IPS-NIHi11 (cell line): ENCODE measurements at regions not wholly inside any gene's neighbourhood (a gene's known extent, or its start where the extent isn't known, plus 50 kb on each side); places are given as distances from the start of the nearest gene placed in this dataset.

Experiments
- DNase-seq: peaks from one replicate; pipeline ENCODE4 v3.0.0; 2012; ENCODE audit warnings: mixed read lengths, low spot score

DNA sequence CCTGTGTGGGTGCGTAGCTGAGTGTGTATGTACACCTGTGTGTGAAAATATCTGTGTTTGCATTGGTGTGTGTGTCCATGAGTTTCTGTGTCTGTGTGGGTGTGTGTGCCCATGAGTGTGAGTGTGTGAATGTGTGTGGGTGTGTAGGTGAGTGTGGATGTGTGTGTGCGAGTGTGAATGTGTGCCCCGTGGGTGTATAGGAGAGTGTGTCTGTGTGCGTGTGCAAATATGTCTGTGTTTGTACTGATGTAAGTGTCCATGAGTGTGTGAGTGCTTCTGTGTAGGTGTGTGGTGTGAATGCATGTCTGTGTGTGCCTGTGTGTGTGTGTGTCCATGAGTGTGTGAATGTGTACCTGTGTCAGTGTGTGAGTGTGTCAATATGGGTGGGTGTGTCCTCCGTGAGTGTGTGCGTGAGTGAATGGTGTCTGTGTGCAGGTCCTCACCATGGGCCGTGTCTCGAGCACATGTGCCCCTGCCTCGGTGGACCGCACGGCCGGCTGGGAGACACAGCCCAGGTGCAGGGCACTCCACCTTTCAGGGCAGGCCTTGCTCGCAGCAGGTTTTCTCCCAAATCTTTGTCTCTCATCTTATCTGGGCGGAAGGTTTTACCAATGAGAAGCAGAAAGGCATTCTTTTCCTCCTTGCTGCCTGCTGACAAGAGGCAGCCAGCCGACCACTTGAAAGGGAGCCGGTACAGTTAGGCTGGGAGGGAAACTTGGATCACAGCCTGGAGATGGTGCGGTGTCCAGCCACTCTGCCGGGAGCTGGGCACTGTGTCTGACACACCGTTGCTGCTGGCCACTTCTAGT, 107.1 kb upstream of the FAM20C start:
- DNase-seq = no peak

DNA sequence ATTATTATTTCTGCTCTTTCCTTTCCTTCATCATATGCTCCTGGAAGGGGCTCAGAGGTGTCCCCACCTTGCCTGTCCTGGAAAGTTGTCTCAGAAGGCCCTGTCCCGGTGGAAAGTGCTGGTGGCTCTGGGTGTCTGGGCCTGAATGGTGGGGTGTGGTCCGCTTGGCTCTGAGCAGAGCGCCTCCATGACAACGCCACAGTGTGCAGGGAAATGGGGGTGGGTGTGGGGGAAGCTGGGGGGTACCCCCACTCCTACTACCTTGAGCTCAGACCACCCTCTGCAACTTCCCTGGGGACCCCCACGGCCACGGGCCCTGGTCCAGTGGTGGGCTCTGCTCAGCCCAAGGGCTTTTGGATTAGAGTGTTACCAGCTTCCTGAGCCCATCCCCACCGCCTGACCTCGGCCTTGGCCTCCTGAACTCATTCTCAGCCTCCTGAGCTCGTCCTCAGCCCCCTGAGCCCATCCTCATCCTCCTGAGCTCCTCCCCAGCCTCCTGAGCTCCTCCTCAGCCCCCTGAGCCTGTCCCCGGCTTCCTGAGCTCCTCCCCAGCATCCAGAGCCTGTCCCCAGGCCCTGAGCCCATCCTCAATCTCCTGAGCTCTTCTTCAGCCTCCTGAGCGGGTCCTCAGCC, 106.4 kb upstream of the FAM20C start:
- DNase-seq = no peak

DNA sequence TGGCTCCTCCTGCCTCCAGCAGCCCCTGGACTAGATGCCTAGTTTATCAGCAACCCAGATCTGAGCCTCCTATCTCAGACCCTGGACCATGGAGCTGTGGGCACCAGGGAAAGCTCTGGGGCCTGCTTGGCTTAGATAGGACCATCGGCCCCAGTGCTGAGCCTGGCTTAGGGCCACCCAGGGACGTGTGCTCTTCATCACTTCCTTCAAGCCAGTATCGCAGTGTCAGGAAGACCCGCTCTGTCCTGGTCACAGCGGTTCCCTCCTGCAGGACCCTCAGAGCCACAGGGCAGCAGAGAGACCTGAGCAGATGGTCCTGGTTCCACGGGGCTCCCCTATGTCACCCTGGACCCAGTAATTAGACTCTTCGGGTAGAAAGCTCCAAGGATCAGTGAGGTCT, 105.7 kb upstream of the FAM20C start:
- DNase-seq = no peak

DNA sequence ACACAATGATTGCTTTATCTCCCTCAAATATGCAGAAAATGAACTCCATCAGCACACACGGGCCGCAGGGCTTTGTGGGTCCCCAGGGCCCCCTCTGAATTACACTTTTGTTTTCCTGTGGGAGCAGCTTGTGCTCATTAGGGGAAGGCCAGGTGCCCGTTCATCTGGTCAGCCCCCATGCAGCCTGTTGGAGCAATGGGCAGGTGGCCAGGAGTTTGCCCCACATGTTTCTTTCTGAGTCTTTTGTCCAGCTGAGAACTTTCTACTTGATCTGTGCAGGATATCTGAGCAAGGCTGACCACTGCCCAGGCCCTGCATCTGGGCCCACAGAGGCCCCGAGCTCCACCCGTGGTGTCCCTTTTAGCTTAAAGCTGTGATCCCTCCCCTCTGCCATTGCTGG, 105.3 kb upstream of the FAM20C start:
- DNase-seq = no peak

DNA sequence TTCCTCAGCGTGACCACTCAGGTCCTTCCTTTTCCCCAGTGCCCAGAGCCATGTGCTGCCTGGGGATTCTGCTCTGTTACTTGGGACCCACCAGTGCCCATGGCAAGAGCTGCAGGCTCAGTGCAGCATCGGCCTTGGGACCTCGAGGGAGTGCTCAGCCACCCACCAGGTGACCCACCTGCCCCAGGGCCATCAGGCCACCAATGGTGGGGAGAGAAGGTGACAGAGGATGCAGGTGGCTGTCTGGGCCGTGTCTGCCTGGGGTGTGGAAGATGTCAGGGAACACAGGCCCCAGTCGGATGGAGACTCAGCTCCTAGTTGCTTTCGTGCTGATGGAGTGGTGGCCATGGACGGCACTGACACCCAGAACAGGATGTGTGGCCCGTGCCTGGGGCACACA, 104.7 kb upstream of the FAM20C start:
- no peak for DNase-seq

DNA sequence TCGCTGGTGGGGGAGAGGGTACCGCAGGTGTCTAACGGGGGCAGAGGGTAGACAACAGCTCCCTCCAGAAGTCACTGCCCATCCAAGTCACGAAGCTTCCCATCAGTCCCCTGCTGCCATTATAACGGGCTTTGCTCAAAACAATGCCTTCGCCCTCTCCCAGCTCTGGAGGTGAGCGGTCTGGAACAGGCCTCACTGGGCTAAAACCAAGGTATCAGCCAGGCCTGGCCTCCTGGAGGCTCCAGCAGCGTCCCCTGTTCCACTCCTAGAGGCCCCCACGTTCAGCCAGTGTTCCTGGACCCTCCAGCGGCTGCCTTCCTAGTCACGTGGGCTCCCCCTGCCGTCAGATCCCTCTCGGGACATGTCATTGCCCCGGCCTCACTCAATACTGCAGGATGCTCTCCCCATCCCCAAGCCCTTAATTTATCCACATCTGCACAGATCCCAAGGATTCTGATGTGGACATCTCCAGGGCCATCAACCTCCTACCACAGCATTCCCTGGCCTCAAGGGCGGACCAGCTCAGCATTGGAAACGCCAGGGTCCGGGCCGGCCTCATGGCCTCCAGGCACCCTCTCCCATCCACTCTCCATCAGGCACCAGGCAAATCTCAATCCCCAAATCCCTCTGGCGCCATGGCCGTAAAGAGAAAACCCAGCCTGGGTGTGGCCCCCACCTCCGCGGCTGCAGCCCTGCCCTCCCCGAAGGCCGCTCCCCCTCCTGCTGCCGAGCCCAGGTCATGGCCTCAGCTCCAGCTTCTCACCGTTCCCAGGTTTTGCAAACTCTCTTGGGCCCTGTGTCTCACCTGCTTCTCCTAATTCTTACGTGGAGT, 104.1 kb upstream of the FAM20C start:
- DNase-seq = peak; percentile 70

DNA sequence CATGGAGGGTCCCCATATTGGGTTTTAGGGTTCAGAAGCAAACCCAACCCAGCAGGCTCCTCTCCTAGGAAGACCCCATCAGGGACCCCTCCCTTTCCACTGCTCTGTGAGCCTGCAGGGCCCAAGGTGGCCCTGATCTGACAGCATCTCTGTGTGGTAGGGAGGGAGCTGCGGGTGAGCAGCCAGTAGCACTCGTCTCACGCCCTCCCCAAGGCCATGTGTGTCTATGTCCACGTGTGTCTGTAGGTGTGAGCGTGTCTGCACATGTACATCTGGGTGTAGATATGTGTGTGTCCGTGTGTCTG, 103.5 kb upstream of the FAM20C start:
- DNase-seq = no peak

DNA sequence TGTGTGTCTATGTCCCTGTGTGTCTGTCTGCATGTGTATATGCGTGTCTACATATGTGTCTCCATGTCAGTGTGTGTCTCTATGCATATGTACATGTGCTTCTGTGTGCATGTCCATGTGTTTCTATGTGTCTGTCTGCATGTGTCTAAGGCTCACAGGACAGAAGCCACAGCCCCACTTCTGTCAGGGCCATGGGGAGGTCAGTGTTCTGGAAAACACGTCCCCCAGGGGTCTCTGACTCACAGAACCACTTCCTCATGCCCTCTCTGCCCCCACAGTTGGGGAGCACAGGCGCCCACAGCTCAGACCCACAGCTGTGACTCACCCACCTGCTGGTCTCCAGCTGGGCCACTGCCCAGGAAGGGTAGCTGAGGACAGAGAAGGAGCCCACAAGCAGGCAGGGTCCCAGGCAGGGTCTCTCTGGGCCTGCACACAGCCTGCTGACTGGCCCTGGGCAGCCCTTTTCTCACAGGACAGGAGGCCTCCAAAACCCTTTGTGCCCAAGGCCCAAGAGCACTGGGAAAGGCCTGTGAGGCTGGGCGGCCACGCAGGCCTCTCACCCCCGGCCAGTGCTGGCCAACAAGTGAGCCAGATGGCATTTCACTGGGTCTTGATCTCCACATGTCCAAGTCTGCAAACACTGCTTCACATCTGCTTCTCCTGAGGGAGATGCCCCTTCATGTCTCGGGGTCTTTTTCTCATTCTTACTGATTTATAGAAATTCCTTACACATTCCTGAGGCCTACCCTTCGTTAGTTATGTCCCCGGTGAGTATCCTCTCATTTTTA, 102.9 kb upstream of the FAM20C start:
- DNase-seq = no peak

DNA sequence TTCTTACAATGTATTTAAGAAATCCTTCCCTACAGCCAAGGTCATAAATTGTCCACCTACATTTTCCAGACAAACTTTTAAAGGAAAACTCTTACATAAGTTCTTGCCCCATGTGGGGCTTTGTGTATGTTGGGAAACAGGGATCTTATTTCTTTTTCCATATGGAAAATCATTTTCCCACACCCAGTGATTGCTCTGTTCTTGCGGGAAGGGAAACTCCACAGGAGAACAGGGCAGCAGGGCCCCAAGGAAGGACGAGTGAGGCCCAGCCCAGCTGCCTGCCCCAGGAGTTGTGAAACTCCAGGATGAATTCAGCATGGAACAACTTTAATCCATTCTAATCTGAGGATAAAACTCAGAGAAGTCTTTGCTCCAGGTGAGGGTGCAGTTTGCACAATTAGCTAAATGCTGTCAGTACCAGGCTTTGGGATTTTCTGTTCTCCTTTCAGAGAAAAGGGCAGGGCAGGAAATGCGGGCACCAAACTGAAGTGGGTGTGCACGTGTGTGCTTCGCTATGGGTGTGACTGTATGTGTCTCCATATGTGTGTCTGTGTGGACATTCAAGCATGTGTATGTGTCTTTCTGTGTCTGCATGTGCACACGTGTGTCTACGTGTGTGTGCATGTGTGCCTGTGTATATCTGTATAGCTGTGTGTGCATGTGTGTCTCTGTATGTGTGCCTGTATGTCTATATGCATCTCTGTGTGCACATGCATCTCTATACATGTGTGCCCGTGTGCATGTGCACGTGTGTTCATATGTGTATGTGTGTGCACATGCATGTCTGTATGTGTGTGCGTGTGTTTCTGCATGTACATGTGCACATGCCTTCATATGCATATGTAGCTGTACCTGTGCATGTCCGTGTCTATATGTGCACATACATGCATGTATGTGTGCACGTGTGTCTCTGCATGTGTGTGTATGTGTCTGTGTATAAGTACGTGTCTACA, 102.0 kb upstream of the FAM20C start:
- DNase-seq = no peak

DNA sequence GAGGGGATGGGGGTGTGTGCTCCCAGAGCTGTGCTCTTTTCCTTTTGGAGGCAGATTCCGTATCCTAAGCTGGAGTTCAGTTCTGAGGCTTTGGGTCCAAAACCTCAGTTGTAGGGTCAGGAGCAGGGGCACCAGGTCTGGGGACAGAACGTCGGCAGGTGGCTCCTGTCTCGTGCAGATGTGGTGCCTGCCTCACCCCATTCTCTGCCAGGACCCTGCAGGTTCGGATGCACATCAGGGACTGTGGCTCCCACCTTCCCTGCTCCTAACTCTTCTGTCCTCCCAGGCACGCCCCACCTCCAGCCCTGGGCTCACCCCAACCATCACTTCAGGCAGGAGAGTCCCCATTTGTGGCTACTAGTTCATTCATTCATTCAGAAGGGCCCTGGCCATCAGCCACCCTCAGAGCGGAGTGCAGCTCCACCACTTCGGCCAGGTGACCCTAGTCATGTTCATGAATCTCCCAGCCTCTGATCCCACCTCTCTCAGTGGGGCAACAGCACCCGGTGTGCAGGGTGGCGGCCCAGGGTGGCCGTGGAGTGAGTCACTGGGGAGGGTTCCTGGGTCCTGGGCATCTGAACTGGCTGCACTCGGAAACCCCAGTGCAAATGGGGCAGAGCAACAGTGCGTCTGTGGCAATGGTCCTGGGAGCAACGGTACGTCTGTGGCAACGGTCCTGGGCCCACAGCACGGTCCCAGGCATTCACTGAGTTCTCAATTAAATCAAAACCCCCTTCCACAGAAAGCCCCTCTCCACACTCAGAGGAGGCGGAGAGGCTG, 100.8 kb upstream of the FAM20C start:
- DNase-seq = no peak

DNA sequence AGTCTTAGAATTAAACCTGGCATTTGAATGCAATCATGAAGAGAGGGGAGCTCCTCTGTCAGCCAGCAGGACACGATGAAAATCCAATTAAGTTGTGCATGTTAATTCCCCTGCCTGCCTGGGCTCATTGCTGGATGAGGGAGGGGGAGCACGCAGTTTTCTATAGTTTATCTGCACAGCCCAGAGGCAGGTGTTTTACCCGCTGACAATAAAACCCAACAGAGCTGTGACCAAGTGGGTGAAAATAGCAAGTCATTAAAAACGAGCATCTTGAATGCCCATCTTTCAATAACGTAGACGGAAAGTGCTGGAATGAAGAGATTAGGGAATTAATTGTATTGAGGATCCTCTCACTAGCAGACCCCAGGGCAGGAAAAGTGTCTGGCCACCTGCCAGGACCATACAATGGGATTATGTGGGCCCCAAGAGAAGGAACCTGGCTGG, 100.1 kb upstream of the FAM20C start:
- DNase-seq = no peak

DNA sequence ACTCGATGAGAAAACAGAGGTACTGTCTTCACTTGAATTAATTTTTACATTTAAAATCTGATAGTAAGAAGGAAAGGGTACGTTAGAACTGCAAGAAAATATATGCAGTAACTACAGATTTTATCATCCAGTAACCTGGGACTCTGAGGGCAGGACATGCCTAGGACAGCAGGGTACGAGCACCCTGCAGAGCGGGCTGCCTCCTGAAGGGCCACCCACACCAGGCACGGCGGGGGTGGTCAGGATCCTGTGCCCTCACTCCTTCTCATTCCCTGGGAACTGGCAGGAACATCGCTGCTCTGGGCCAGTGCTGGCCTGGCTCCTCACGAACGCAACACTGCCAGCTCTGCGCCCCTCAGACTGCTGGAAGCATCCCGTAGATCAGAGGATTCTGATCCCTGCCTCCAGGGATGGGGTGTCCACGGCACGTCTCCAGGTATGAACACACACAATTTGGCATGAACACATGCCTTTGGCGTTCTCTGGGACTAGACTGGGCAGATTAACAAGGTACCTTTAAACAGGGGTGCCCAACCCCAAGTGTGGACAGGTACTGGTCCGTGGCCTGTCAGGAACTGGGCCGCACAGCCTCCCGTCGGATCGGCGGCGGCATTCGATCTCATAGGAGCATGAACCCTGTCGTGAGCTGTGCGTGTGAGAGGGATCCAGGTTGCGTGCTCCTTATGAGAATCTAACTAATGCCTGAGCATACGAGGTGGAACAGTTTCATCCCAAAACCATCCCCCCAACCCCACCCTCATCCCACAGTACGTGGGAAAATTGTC, 99.3 kb upstream of the FAM20C start:
- DNase-seq = no peak

DNA sequence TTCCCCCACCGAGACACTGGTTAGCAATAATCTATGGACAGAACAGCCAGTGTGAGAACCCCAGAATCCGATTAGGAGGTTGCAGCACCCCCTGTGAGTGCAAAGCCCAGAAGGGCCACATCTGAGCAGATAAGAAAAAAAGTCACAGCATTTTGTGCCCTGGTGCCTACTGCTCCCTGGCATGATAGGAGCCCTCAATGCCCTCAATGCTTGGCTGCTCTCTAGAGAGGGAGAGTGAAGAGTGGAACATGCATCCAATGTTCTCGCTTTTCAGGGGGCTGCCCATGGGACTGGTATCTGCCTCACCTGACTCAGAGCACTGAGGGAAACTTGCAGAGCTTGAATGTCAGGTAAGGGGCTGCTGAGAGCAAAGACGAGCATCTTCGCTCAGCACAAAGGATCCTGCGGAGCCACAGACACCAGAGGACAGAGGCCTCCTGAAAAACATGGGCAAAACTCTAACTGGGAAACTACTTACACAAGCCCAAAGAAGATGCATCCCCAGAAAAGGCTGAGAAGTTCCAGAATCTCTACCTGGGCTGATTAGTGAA, 98.0 kb upstream of the FAM20C start:
- DNase-seq = no peak

DNA sequence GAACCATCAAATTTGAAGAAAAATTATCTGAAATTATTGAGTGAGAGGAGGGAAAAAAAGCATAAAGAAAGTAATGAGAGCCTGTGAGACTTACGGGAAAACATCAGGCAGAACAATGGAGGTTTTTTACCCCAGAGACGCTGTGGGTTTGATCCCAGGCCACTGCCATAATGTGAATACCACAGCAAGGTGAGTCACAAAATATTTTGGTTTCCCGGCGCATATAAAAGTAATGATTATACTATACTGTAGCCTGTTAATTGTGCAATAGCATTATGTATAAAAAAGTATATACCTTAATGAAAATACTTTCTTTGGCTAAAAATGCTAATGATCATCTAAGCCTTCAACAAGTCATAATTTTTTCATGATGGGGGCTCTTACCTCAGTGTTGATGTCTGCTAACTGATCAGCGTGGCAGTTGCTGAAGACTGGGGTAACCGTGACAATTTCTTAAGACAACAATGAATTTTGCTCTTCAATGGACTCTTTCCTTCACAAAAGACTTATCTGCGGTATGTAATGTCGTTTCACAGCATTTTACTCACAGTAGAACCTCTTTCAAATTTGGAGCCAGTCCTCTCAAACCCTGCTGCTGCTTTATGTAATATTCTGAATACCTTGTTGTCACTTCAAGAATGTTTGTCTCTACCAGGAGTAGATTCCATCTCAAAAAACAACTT, 97.0 kb upstream of the FAM20C start:
- no peak for DNase-seq

DNA sequence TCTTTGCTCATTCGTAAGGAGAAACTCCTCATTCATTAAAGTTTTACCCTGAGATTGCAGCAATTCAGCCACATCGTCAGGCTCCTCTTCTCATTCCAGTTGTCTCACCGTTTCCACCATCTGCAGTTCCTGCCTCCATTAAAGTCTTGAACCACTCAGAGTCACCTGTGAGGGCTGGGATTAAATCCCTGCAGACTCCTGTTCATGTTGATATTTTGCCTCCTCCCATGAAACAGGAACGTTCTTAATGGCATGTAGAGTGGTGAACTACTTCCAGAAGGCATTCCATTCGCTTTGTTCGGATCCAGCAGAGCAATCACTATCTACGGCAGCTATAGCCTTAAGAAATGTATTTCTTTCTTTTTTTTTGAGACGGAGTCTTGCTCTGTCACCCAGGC, 96.5 kb upstream of the FAM20C start:
- no peak for DNase-seq

DNA sequence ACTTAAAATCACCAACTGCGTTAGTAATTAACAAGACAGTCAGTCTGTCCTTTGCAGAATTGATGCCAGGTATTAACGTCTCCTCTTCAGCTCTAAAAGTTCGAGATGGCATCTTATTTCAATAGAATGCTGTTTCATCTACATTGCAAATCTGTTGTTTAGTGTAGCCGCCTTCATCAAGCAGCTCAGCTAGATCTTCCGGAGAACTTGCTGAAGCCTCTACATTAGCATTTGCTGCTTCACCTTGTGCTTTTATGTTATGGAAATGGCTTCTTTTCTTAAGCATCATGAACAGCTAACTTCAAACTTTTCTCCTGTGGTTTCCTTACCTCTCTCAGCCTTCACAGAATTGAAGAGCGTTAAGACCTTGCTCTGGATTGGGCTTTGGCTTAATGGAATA, 95.5 kb upstream of the FAM20C start:
- peak; percentile 27 for DNase-seq

DNA sequence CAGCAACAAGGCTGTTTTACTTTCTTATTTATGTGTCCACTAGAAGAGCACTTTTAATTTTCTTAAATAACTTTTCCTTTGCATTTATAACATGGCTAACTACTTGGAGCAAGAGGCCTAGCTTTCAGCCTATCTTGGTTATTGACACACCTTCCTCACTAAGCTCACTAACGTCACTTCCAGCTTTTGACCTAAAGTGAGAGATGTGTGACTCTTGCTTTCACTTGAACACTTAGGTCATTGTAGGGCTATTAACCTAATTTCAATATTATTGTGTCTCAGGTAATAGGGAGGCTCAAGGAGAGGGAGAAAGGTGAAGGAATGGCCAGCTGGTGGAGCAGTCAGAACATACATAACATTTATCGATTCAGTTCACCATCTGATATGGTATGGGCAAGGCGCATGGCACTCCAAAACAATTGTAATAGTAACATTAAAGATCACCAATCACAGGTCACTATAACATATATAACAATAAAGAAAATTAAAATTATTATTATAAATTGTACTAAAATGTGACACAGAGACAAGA, 95.0 kb upstream of the FAM20C start:
- no peak for DNase-seq
